HEK293 (cell line): ENCODE measurements at regions not wholly inside any gene's neighbourhood (a gene's known extent, or its start where the extent isn't known, plus 50 kb on each side); places are given as distances from the start of the nearest gene placed in this dataset.

Source experiments
- CTCF ChIA-PET: fragments of 350-600 bp; formaldehyde crosslinking; extraction: SDS; loops from one replicate; lab custom pipeline; 2021; ENCODE audit warnings: antibody characterized with exemption; lab: Yijun Ruan, JAX
- POLR2A ChIA-PET: fragments of 300-600 bp; formaldehyde crosslinking; extraction: SDS; loops from one replicate; lab custom pipeline; 2020; ENCODE audit warnings: antibody characterized with exemption, inconsistent platforms; lab: Yijun Ruan, JAX
- H3K27ac ChIP-seq: fragments of 200-500 bp; sonication (Bioruptor generic); 2 replicates; pipeline ENCODE4 v1.5.1; 2014; ENCODE audit warnings: low read depth, low read length, control low read depth, inconsistent platforms; ENCODE audit errors: extremely low read depth
- H3K36me3 ChIP-seq, 2 experiments: fragments of 200-500 bp in 1 of 2; sonication (Bioruptor generic) in 1 of 2; 1 replicate in 1 of 2; 2 replicates in 1 of 2; pipeline ENCODE4 v1.5.1; 2014 to 2017; ENCODE audit warnings: inconsistent platforms in 2 of 2, low read length in 2 of 2; ENCODE audit not compliant: control insufficient read depth in 2 of 2, insufficient read depth in 1 of 2
- H3K4me1 ChIP-seq: fragments of 200-500 bp; sonication (Bioruptor generic); 2 replicates; pipeline ENCODE4 v1.5.1; 2014; ENCODE audit warnings: mild to moderate bottlenecking, low read length, inconsistent platforms; ENCODE audit not compliant: control insufficient read depth, insufficient read depth
- H3K4me3 ChIP-seq: 2 replicates; pipeline ENCODE4 v1.5.1; 2011; ENCODE audit warnings: low read depth, mild to moderate bottlenecking, control low read depth, low read length, moderate library complexity
- H3K9me3 ChIP-seq: fragments of 200-500 bp; sonication (Bioruptor generic); 2 replicates; pipeline ENCODE4 v1.5.1; 2014; ENCODE audit warnings: low read depth, low read length, inconsistent platforms; ENCODE audit not compliant: control insufficient read depth, insufficient read depth
- HOXA7 ChIP-seq: sonication (generic); formaldehyde crosslinking; IDR thresholded peaks from 2 replicates; pipeline ENCODE4 v1.8.1; 2022; ENCODE audit warnings: missing genetic modification reagents, borderline replicate concordance
- SCRT2 ChIP-seq: fragments of 450-650 bp; formaldehyde crosslinking; IDR thresholded peaks from 2 replicates; pipeline ENCODE4 v1.5.1; 2016; ENCODE audit warnings: missing biosample characterization, missing genetic modification characterization
- ZBTB1 ChIP-seq: fragments of 450-650 bp; formaldehyde crosslinking; IDR thresholded peaks from 2 replicates; pipeline ENCODE4 v1.5.1; 2016; ENCODE audit warnings: missing biosample characterization, missing genetic modification characterization
- ZNF133 ChIP-seq: fragments of 450-650 bp; formaldehyde crosslinking; IDR thresholded peaks from 2 replicates; pipeline ENCODE4 v1.5.1; 2016; ENCODE audit warnings: missing biosample characterization, missing genetic modification characterization
- ZNF138 ChIP-seq: fragments of 450-650 bp; formaldehyde crosslinking; IDR thresholded peaks from 2 replicates; pipeline ENCODE4 v1.5.1; 2016; ENCODE audit warnings: missing biosample characterization, missing genetic modification characterization, borderline replicate concordance
- ZNF2 ChIP-seq: fragments of 450-650 bp; formaldehyde crosslinking; IDR thresholded peaks from 2 replicates; pipeline ENCODE4 v1.5.1; 2016; ENCODE audit warnings: missing biosample characterization, missing genetic modification characterization
- ZNF221 ChIP-seq: fragments of 450-650 bp; formaldehyde crosslinking; IDR thresholded peaks from 2 replicates; pipeline ENCODE4 v1.5.1; 2017; ENCODE audit warnings: missing biosample characterization, missing genetic modification characterization, borderline replicate concordance
- ZNF354C ChIP-seq: fragments of 450-650 bp; formaldehyde crosslinking; IDR thresholded peaks from 2 replicates; pipeline ENCODE4 v1.5.1; 2016; ENCODE audit warnings: missing biosample characterization, missing genetic modification characterization, low read depth, borderline replicate concordance
- ZNF473 ChIP-seq: fragments of 450-650 bp; formaldehyde crosslinking; IDR thresholded peaks from 2 replicates; pipeline ENCODE4 v1.5.1; 2017; ENCODE audit warnings: missing biosample characterization, missing genetic modification characterization
- ZNF621 ChIP-seq: fragments of 450-650 bp; formaldehyde crosslinking; IDR thresholded peaks from 2 replicates; pipeline ENCODE4 v1.5.1; 2017; ENCODE audit warnings: missing biosample characterization, missing genetic modification characterization
- ZNF626 ChIP-seq: fragments of 450-650 bp; sonication (Bioruptor Pico); formaldehyde crosslinking; IDR thresholded peaks from 2 replicates; pipeline ENCODE4 v1.5.1; 2018; ENCODE audit warnings: missing biosample characterization, missing genetic modification characterization, inconsistent platforms
- ZNF837 ChIP-seq: fragments of 450-650 bp; formaldehyde crosslinking; IDR thresholded peaks from 2 replicates; pipeline ENCODE4 v1.5.1; 2016; ENCODE audit warnings: missing biosample characterization, missing genetic modification characterization
- ZXDB ChIP-seq: fragments of 450-650 bp; formaldehyde crosslinking; IDR thresholded peaks from 2 replicates; pipeline ENCODE4 v1.5.1; 2016; ENCODE audit warnings: missing biosample characterization, missing genetic modification characterization
- TF ChIP-seq, protein P1 (sequence below): fragments of 450-650 bp; formaldehyde crosslinking; IDR thresholded peaks from 2 replicates; pipeline ENCODE4 v1.5.1; 2016; ENCODE audit warnings: missing biosample characterization, missing genetic modification characterization, borderline replicate concordance
- TF ChIP-seq, protein P2 (sequence below): fragments of 450-650 bp; formaldehyde crosslinking; IDR thresholded peaks from 2 replicates; pipeline ENCODE4 v1.5.1; 2016; ENCODE audit warnings: missing biosample characterization, missing genetic modification characterization
- TF ChIP-seq, protein P3 (sequence below): IDR thresholded peaks from 2 replicates; pipeline ENCODE4 v1.6.1; 2011; ENCODE audit warnings: mild to moderate bottlenecking, low read depth, low read length, borderline replicate concordance
- TF ChIP-seq, protein P4 (sequence below): fragments of 450-650 bp; formaldehyde crosslinking; IDR thresholded peaks from 2 replicates; pipeline ENCODE4 v1.5.1; 2016; ENCODE audit warnings: missing biosample characterization, missing genetic modification characterization
- TF ChIP-seq, protein P5 (sequence below): fragments of 450-650 bp; formaldehyde crosslinking; IDR thresholded peaks from 2 replicates; pipeline ENCODE4 v1.5.1; 2017; ENCODE audit warnings: missing biosample characterization, missing genetic modification characterization
- TF ChIP-seq, protein P6 (sequence below): fragments of 450-650 bp; formaldehyde crosslinking; conservative IDR thresholded peaks from 2 replicates; pipeline ENCODE4 v1.5.1; 2016; ENCODE audit warnings: low read depth, missing biosample characterization, missing genetic modification characterization

DNA sequence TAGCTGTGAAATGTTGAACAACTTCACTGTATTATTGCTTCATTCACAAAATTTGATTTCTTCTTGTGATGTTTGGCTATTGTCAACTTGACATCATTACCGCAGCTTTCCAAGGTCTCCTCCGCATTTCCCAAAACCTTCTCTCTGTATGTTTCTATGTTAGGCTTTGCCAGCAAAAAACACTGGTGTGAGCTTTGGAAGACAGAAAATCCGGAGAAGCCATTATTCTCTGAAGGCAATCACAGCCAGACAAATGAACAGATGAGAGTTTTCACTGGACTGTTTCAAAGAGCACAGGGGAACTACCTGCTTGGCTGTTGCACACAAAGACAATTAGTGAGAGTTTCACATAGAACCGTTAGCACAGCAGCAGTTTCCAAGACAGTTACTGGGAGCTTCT lies 609.6 kb downstream of the BRINP3 start:
- Histone ChIP-seq H3K27ac (no peak overlapping the region), H3K36me3 (no peaks in the 10 kb centered on the region), H3K4me1 (no peaks in the 10 kb centered on the region), H3K9me3 (no peaks in the 10 kb centered on the region), H3K4me3 (no peak overlapping the region)
- CTCF ChIA-PET = no interaction called here
- POLR2A ChIA-PET = no interaction called here
- TF ChIP-seq HOXA7 (CRISPR knock-in tag) (no peak), ZNF133 (tag by site-specific recombination) (no peak), ZNF354C (tag by site-specific recombination) (no peak), ZXDB (tag by site-specific recombination) (no peak), ZNF626 (tag by site-specific recombination) (no peak), ZNF138 (tag by site-specific recombination) (no peak), ZNF837 (tag by site-specific recombination) (no peak), SCRT2 (tag by site-specific recombination) (no peak), ZBTB1 (no peak)
- TF ChIP-seq, protein P1, sequence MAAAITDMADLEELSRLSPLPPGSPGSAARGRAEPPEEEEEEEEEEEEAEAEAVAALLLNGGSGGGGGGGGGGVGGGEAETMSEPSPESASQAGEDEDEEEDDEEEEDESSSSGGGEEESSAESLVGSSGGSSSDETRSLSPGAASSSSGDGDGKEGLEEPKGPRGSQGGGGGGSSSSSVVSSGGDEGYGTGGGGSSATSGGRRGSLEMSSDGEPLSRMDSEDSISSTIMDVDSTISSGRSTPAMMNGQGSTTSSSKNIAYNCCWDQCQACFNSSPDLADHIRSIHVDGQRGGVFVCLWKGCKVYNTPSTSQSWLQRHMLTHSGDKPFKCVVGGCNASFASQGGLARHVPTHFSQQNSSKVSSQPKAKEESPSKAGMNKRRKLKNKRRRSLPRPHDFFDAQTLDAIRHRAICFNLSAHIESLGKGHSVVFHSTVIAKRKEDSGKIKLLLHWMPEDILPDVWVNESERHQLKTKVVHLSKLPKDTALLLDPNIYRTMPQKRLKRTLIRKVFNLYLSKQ (tag by site-specific recombination) = no peak
- TF ChIP-seq, protein P2, sequence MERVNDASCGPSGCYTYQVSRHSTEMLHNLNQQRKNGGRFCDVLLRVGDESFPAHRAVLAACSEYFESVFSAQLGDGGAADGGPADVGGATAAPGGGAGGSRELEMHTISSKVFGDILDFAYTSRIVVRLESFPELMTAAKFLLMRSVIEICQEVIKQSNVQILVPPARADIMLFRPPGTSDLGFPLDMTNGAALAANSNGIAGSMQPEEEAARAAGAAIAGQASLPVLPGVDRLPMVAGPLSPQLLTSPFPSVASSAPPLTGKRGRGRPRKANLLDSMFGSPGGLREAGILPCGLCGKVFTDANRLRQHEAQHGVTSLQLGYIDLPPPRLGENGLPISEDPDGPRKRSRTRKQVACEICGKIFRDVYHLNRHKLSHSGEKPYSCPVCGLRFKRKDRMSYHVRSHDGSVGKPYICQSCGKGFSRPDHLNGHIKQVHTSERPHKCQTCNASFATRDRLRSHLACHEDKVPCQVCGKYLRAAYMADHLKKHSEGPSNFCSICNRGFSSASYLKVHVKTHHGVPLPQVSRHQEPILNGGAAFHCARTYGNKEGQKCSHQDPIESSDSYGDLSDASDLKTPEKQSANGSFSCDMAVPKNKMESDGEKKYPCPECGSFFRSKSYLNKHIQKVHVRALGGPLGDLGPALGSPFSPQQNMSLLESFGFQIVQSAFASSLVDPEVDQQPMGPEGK (tag by site-specific recombination) = no peak
- TF ChIP-seq, protein P3, sequence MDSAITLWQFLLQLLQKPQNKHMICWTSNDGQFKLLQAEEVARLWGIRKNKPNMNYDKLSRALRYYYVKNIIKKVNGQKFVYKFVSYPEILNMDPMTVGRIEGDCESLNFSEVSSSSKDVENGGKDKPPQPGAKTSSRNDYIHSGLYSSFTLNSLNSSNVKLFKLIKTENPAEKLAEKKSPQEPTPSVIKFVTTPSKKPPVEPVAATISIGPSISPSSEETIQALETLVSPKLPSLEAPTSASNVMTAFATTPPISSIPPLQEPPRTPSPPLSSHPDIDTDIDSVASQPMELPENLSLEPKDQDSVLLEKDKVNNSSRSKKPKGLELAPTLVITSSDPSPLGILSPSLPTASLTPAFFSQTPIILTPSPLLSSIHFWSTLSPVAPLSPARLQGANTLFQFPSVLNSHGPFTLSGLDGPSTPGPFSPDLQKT = no peak

DNA sequence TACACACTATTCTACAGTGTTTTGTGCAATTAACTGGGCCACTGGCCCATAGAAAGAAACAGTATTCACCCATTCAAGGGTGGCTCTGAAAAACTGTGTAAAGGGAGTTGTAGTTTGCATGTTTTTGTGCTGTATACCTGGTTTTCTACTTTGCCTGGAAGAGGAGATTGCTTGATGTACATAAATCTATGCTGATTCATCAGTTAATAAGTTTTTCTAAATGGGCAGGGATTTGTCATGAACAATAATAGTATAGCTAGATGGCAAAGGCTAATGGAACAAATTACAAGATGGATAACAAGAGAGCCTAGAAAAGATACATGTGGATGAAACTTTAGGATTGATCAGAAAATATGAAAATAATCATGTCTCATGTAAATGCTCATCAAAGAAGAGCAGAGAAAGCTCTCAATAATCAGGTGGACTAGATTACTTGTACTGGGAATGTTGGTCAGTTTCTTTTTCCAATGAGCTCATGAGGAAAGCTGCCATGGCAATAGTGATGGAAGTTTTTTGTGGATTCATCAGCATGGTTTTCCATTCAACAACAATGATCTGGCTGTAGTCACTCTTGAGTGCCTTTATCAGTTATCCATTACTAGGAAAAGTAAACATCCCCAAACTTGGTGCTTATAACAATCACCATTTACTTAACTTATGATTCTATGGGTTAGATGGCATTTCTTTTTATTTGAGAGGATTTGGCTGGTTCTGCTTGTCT lies 602.8 kb downstream of the BRINP3 start:
- Histone ChIP-seq H3K27ac (no peak overlapping the region), H3K36me3 (no peaks in the 10 kb centered on the region), H3K9me3 (no peaks in the 10 kb centered on the region), H3K4me1 (no peaks in the 10 kb centered on the region), H3K4me3 (no peak overlapping the region)
- ChIA-PET POLR2A (no interaction called here), CTCF (no interaction called here)
- TF ChIP-seq, protein P4, sequence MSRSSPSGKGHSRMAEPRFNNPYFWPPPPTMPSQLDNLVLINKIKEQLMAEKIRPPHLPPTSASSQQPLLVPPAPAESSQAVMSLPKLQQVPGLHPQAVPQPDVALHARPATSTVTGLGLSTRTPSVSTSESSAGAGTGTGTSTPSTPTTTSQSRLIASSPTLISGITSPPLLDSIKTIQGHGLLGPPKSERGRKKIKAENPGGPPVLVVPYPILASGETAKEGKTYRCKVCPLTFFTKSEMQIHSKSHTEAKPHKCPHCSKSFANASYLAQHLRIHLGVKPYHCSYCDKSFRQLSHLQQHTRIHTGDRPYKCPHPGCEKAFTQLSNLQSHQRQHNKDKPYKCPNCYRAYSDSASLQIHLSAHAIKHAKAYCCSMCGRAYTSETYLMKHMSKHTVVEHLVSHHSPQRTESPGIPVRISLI (tag by site-specific recombination) = no peak
- TF ChIP-seq, protein P5, sequence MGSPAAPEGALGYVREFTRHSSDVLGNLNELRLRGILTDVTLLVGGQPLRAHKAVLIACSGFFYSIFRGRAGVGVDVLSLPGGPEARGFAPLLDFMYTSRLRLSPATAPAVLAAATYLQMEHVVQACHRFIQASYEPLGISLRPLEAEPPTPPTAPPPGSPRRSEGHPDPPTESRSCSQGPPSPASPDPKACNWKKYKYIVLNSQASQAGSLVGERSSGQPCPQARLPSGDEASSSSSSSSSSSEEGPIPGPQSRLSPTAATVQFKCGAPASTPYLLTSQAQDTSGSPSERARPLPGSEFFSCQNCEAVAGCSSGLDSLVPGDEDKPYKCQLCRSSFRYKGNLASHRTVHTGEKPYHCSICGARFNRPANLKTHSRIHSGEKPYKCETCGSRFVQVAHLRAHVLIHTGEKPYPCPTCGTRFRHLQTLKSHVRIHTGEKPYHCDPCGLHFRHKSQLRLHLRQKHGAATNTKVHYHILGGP (tag by site-specific recombination) = no peak
- TF ChIP-seq ZNF621 (tag by site-specific recombination) (no peak), ZNF473 (no peak), ZNF221 (tag by site-specific recombination) (no peak), ZNF2 (tag by site-specific recombination) (no peak)
- TF ChIP-seq, protein P6, sequence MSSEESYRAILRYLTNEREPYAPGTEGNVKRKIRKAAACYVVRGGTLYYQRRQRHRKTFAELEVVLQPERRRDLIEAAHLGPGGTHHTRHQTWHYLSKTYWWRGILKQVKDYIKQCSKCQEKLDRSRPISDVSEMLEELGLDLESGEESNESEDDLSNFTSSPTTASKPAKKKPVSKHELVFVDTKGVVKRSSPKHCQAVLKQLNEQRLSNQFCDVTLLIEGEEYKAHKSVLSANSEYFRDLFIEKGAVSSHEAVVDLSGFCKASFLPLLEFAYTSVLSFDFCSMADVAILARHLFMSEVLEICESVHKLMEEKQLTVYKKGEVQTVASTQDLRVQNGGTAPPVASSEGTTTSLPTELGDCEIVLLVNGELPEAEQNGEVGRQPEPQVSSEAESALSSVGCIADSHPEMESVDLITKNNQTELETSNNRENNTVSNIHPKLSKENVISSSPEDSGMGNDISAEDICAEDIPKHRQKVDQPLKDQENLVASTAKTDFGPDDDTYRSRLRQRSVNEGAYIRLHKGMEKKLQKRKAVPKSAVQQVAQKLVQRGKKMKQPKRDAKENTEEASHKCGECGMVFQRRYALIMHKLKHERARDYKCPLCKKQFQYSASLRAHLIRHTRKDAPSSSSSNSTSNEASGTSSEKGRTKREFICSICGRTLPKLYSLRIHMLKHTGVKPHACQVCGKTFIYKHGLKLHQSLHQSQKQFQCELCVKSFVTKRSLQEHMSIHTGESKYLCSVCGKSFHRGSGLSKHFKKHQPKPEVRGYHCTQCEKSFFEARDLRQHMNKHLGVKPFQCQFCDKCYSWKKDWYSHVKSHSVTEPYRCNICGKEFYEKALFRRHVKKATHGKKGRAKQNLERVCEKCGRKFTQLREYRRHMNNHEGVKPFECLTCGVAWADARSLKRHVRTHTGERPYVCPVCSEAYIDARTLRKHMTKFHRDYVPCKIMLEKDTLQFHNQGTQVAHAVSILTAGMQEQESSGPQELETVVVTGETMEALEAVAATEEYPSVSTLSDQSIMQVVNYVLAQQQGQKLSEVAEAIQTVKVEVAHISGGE (tag by site-specific recombination) = no peak
